CD8-positive, alpha-beta memory T cell (primary cell): ENCODE measurements at regions not wholly inside any gene's neighbourhood (a gene's known extent, or its start where the extent isn't known, plus 50 kb on each side); places are given as distances from the start of the nearest gene placed in this dataset.

ENCODE experiments used
- CTCF ChIA-PET: fragments of 350-600 bp; sonication (Branson Sonifier 250); formaldehyde crosslinking; loops from one replicate; lab custom pipeline; 2021; ENCODE audit warnings: antibody characterized with exemption; lab: Charles Lee
- POLR2A ChIA-PET: fragments of 350-600 bp; sonication (Branson Sonifier 250); formaldehyde crosslinking; loops from one replicate; lab custom pipeline; 2021; ENCODE audit warnings: antibody characterized with exemption; lab: Charles Lee
- DNase-seq, 5 donors: peaks; one replicate each; pipeline versions ENCODE4 v3.0.0 to v3.0.0-alpha.2; 2020 to 2022; ENCODE audit warnings: mixed read lengths in 1 of 5
- H3K27ac ChIP-seq: one replicate; pipeline ENCODE4 v1.7.0; 2013; ENCODE audit warnings: low read depth, mild to moderate bottlenecking, low read length, moderate library complexity
- H3K27me3 ChIP-seq: 2 replicates; pipeline ENCODE4 v1.7.0; 2013; ENCODE audit warnings: low read length, mild to moderate bottlenecking; ENCODE audit not compliant: insufficient read depth, poor library complexity, severe bottlenecking
- H3K36me3 ChIP-seq: 2 replicates; pipeline ENCODE4 v1.7.0; 2013; ENCODE audit warnings: mild to moderate bottlenecking, low read length, moderate library complexity; ENCODE audit not compliant: insufficient read depth
- H3K4me1 ChIP-seq: 2 replicates; pipeline ENCODE4 v1.7.0; 2013; ENCODE audit warnings: mild to moderate bottlenecking, low read length, moderate library complexity; ENCODE audit not compliant: insufficient read depth
- H3K4me3 ChIP-seq: 2 replicates; pipeline ENCODE4 v1.7.0; 2013; ENCODE audit warnings: mild to moderate bottlenecking, low read length
- H3K9me3 ChIP-seq: 2 replicates; pipeline ENCODE4 v1.7.0; 2013; ENCODE audit warnings: mild to moderate bottlenecking, low read length
- H3K27ac Mint-ChIP-seq, 8 donors: one replicate each; pipeline ENCODE4 v1.8.0; 2020 to 2021; ENCODE audit warnings: mixed read lengths in 8 of 8, mild to moderate bottlenecking in 6 of 8, inconsistent platforms in 3 of 8, moderate library complexity in 3 of 8
- H3K27me3 Mint-ChIP-seq, 2 donors: one replicate each; pipeline ENCODE4 v1.8.0; 2020 to 2021; ENCODE audit warnings: mixed read lengths in 2 of 2, mild to moderate bottlenecking in 1 of 2, moderate library complexity in 1 of 2
- H3K36me3 Mint-ChIP-seq, 3 donors: one replicate each; pipeline ENCODE4 v1.8.0; 2020 to 2021; ENCODE audit warnings: mixed read lengths in 3 of 3, inconsistent platforms in 1 of 3, mild to moderate bottlenecking in 1 of 3
- H3K4me1 Mint-ChIP-seq, 3 donors: one replicate each; pipeline ENCODE4 v1.8.0; 2020 to 2021; ENCODE audit warnings: mixed read lengths in 3 of 3, inconsistent platforms in 1 of 3, mild to moderate bottlenecking in 1 of 3
- H3K4me3 Mint-ChIP-seq, 7 donors: one replicate each; pipeline ENCODE4 v1.8.0; 2020 to 2021; ENCODE audit warnings: mixed read lengths in 7 of 7, mild to moderate bottlenecking in 6 of 7, moderate library complexity in 4 of 7, inconsistent platforms in 2 of 7
- H3K9me3 Mint-ChIP-seq, 5 donors: one replicate each; pipeline ENCODE4 v1.8.0; 2020 to 2022; ENCODE audit warnings: mixed read lengths in 5 of 5, mild to moderate bottlenecking in 3 of 5, moderate library complexity in 2 of 5, inconsistent platforms in 1 of 5

- Mint-ChIP-seq H3K27me3 (no peaks in the 10 kb centered on the region), H3K36me3 (peaks cover 0 to 23% (median 1%) of the 10 kb centered on the region in 3 donors), H3K9me3 (no peaks in the 10 kb centered on the region), H3K27ac (peak overlapping the region in 1 of 8 donors; percentile 40), H3K4me1 (peaks cover 3 to 5% (median 4%) of the 10 kb centered on the region in 3 donors), H3K4me3 (no peak overlapping the region)
- no peaks in the 10 kb centered on the region for H3K9me3 ChIP-seq
- H3K27ac ChIP-seq = no peak overlapping the region
- H3K36me3 ChIP-seq = no peaks in the 10 kb centered on the region
- no peak overlapping the region for H3K4me3 ChIP-seq
- H3K4me1 ChIP-seq = no peaks in the 10 kb centered on the region
- no peaks in the 10 kb centered on the region for H3K27me3 ChIP-seq
- no peak for DNase-seq
- ChIA-PET CTCF (no interaction called here), POLR2A (no interaction called here)
These were observed 52.7 kb upstream of the CRIM1 start for GRCh38 chr2:36302911-36303310.

GRCh38 chr2:36301843-36302242 lies 53.7 kb upstream of the CRIM1 start:
- Mint-ChIP-seq H3K27me3 (no peaks in the 10 kb centered on the region), H3K4me1 (peaks cover 5 to 10% (median 5%) of the 10 kb centered on the region in 3 donors), H3K36me3 (peaks cover 0 to 23% (median 1%) of the 10 kb centered on the region in 3 donors), H3K27ac (no peak overlapping the region), H3K4me3 (no peak overlapping the region), H3K9me3 (no peaks in the 10 kb centered on the region)
- Histone ChIP-seq H3K9me3 (no peaks in the 10 kb centered on the region), H3K36me3 (no peaks in the 10 kb centered on the region), H3K4me3 (no peak overlapping the region), H3K27me3 (no peaks in the 10 kb centered on the region), H3K4me1 (no peaks in the 10 kb centered on the region), H3K27ac (no peak overlapping the region)
- ChIA-PET CTCF (no interaction called here), POLR2A (no interaction called here)
- DNase-seq = no peak

- ChIA-PET CTCF (no interaction called here), POLR2A (no interaction called here)
- Mint-ChIP-seq H3K4me3 (no peak overlapping the region), H3K36me3 (peaks cover 0 to 23% (median 1%) of the 10 kb centered on the region in 3 donors), H3K27ac (no peak overlapping the region), H3K27me3 (no peaks in the 10 kb centered on the region), H3K9me3 (no peaks in the 10 kb centered on the region), H3K4me1 (peaks cover 12 to 15% (median 14%) of the 10 kb centered on the region in 3 donors)
- Histone ChIP-seq H3K36me3 (no peaks in the 10 kb centered on the region), H3K27ac (no peak overlapping the region), H3K4me1 (no peaks in the 10 kb centered on the region), H3K9me3 (no peaks in the 10 kb centered on the region), H3K27me3 (no peaks in the 10 kb centered on the region), H3K4me3 (no peak overlapping the region)
- DNase-seq = no peak
These were observed 54.9 kb upstream of the CRIM1 start for GRCh38 chr2:36300697-36301096.

GRCh38 chr2:36296798-36297197 lies 58.8 kb upstream of the CRIM1 start:
- DNase-seq = no peak
- peak overlapping the region in 1 of 7 donors; percentile 46 for H3K4me3 Mint-ChIP-seq
- H3K27me3 Mint-ChIP-seq = no peaks in the 10 kb centered on the region
- peaks cover 0 to 4% (median 1%) of the 10 kb centered on the region in 3 donors for H3K36me3 Mint-ChIP-seq
- Histone ChIP-seq H3K27me3 (no peaks in the 10 kb centered on the region), H3K4me1 (no peaks in the 10 kb centered on the region), H3K9me3 (no peaks in the 10 kb centered on the region), H3K36me3 (no peaks in the 10 kb centered on the region), H3K27ac (no peak overlapping the region), H3K4me3 (no peak overlapping the region)
- H3K9me3 Mint-ChIP-seq = no peaks in the 10 kb centered on the region
- H3K27ac Mint-ChIP-seq = peak overlapping the region in 1 of 8 donors; percentile 34
- H3K4me1 Mint-ChIP-seq = peaks cover 10 to 12% (median 11%) of the 10 kb centered on the region in 3 donors
- ChIA-PET POLR2A (no interaction called here), CTCF (no interaction called here)

GRCh38 chr2:36294316-36294721 lies 61.3 kb upstream of the CRIM1 start:
- POLR2A ChIA-PET = no interaction called here
- H3K4me3 ChIP-seq = no peak overlapping the region
- CTCF ChIA-PET = no interaction called here
- no peaks in the 10 kb centered on the region for H3K27me3 ChIP-seq
- Mint-ChIP-seq H3K9me3 (no peaks in the 10 kb centered on the region), H3K4me3 (no peak overlapping the region), H3K36me3 (no peaks in the 10 kb centered on the region), H3K27ac (no peak overlapping the region), H3K4me1 (peaks cover 8 to 11% (median 10%) of the 10 kb centered on the region in 3 donors), H3K27me3 (no peaks in the 10 kb centered on the region)
- no peak for DNase-seq
- H3K4me1 ChIP-seq = no peaks in the 10 kb centered on the region
- H3K36me3 ChIP-seq = no peaks in the 10 kb centered on the region
- H3K27ac ChIP-seq = no peak overlapping the region
- H3K9me3 ChIP-seq = no peaks in the 10 kb centered on the region

- CTCF ChIA-PET = no interaction called here
- Histone ChIP-seq H3K4me3 (no peak overlapping the region), H3K27me3 (no peaks in the 10 kb centered on the region), H3K36me3 (no peaks in the 10 kb centered on the region), H3K27ac (no peak overlapping the region), H3K9me3 (no peaks in the 10 kb centered on the region), H3K4me1 (no peaks in the 10 kb centered on the region)
- no peak for DNase-seq
- Mint-ChIP-seq H3K4me3 (no peak overlapping the region), H3K27ac (no peak overlapping the region), H3K9me3 (no peaks in the 10 kb centered on the region), H3K4me1 (peaks cover 0 to 4% (median 0%) of the 10 kb centered on the region in 3 donors), H3K36me3 (peaks cover 0 to 4% (median 2%) of the 10 kb centered on the region in 3 donors), H3K27me3 (peaks cover 0 to 5% of the 10 kb centered on the region in 2 donors)
- POLR2A ChIA-PET = no interaction called here
These were observed 65.2 kb upstream of the CRIM1 start for GRCh38 chr2:36290306-36290856.

GRCh38 chr2:36289731-36290130 lies 65.8 kb upstream of the CRIM1 start:
- Histone ChIP-seq H3K36me3 (no peaks in the 10 kb centered on the region), H3K4me1 (no peaks in the 10 kb centered on the region), H3K27me3 (no peaks in the 10 kb centered on the region), H3K4me3 (no peak overlapping the region), H3K27ac (no peak overlapping the region), H3K9me3 (no peaks in the 10 kb centered on the region)
- Mint-ChIP-seq H3K4me3 (no peak overlapping the region), H3K27ac (no peak overlapping the region), H3K27me3 (peaks cover 0 to 5% of the 10 kb centered on the region in 2 donors), H3K36me3 (peaks cover 0 to 5% (median 3%) of the 10 kb centered on the region in 3 donors), H3K9me3 (no peaks in the 10 kb centered on the region), H3K4me1 (peaks cover 0 to 4% (median 0%) of the 10 kb centered on the region in 3 donors)
- CTCF ChIA-PET = no interaction called here
- DNase-seq = no peak
- POLR2A ChIA-PET = no interaction called here

GRCh38 chr2:36287363-36288275 lies 68.0 kb upstream of the CRIM1 start:
- H3K4me3 Mint-ChIP-seq = no peak overlapping the region
- no peaks in the 10 kb centered on the region for H3K4me1 ChIP-seq
- H3K4me3 ChIP-seq = no peak overlapping the region
- no peaks in the 10 kb centered on the region for H3K9me3 ChIP-seq
- peaks cover 0 to 12% (median 3%) of the 10 kb centered on the region in 3 donors for H3K36me3 Mint-ChIP-seq
- peaks cover 0 to 5% of the 10 kb centered on the region in 2 donors for H3K27me3 Mint-ChIP-seq
- no peak for DNase-seq
- no peaks in the 10 kb centered on the region for H3K9me3 Mint-ChIP-seq
- H3K27ac Mint-ChIP-seq = peak overlapping the region in 1 of 8 donors; percentile 2
- no peak overlapping the region for H3K27ac ChIP-seq
- no peaks in the 10 kb centered on the region for H3K27me3 ChIP-seq
- POLR2A ChIA-PET = no interaction called here
- CTCF ChIA-PET = no interaction called here
- H3K36me3 ChIP-seq = no peaks in the 10 kb centered on the region
- peaks cover 0 to 4% (median 0%) of the 10 kb centered on the region in 3 donors for H3K4me1 Mint-ChIP-seq
